PFSK-1 (cell line): ENCODE measurements at regions not wholly inside any gene's neighbourhood (a gene's known extent, or its start where the extent isn't known, plus 50 kb on each side); places are given as distances from the start of the nearest gene placed in this dataset.

ENCODE experiments used
- POLR2AphosphoS5 ChIP-seq: IDR thresholded peaks from 2 replicates; pipeline ENCODE4 v1.6.1; 2012; ENCODE audit warnings: low read depth, mild to moderate bottlenecking, control low read depth, low read length, moderate library complexity
- TF ChIP-seq, protein P1 (sequence below), 2 experiments: IDR thresholded peaks; 2 replicates each; pipeline versions ENCODE4 v1.6.1 to v1.8.0; 2011 to 2012; ENCODE audit warnings: low read depth in 2 of 2, low read length in 2 of 2, control low read depth in 1 of 2, inconsistent platforms in 1 of 2, mild to moderate bottlenecking in 1 of 2, moderate library complexity in 1 of 2; ENCODE audit not compliant: insufficient read depth in 1 of 2

- TF ChIP-seq POLR2AphosphoS5: no peak
- TF ChIP-seq, protein P1, sequence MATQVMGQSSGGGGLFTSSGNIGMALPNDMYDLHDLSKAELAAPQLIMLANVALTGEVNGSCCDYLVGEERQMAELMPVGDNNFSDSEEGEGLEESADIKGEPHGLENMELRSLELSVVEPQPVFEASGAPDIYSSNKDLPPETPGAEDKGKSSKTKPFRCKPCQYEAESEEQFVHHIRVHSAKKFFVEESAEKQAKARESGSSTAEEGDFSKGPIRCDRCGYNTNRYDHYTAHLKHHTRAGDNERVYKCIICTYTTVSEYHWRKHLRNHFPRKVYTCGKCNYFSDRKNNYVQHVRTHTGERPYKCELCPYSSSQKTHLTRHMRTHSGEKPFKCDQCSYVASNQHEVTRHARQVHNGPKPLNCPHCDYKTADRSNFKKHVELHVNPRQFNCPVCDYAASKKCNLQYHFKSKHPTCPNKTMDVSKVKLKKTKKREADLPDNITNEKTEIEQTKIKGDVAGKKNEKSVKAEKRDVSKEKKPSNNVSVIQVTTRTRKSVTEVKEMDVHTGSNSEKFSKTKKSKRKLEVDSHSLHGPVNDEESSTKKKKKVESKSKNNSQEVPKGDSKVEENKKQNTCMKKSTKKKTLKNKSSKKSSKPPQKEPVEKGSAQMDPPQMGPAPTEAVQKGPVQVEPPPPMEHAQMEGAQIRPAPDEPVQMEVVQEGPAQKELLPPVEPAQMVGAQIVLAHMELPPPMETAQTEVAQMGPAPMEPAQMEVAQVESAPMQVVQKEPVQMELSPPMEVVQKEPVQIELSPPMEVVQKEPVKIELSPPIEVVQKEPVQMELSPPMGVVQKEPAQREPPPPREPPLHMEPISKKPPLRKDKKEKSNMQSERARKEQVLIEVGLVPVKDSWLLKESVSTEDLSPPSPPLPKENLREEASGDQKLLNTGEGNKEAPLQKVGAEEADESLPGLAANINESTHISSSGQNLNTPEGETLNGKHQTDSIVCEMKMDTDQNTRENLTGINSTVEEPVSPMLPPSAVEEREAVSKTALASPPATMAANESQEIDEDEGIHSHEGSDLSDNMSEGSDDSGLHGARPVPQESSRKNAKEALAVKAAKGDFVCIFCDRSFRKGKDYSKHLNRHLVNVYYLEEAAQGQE (IDR thresholded peaks at IDR 0.05; ENCODE audit: insufficient read depth in 1 of 2, low read depth in 2 of 2, low read length in 2 of 2): no peak
Observed at GRCh38 chr3:35537265-35537664, 102.1 kb upstream of the ARPP21 start.
